T47D (cell line): ENCODE measurements at regions not wholly inside any gene's neighbourhood (a gene's known extent, or its start where the extent isn't known, plus 50 kb on each side); places are given as distances from the start of the nearest gene placed in this dataset.
A peak's percentile ranks its signal among the peaks of the same experiment; 100 is the strongest.

Experiments used
- DNase-seq, 2 experiments: peaks; one replicate each; pipeline versions ENCODE4 v3.0.0 to v3.0.0-alpha.2; 2011 to 2012; ENCODE audit warnings: low read depth in 1 of 2, low spot score in 1 of 2
- JUND ChIP-seq: IDR thresholded peaks from 2 replicates; pipeline ENCODE4 v1.6.1; 2012; ENCODE audit warnings: low read depth
- in situ Hi-C: cut with HindIII; loops from 2 replicates; pipeline ENCODE4 v1.10.0; 2016; ENCODE audit warnings: low sequenced_read_pairs, low pct_unique_long_range_greater_than_20kb

DNA sequence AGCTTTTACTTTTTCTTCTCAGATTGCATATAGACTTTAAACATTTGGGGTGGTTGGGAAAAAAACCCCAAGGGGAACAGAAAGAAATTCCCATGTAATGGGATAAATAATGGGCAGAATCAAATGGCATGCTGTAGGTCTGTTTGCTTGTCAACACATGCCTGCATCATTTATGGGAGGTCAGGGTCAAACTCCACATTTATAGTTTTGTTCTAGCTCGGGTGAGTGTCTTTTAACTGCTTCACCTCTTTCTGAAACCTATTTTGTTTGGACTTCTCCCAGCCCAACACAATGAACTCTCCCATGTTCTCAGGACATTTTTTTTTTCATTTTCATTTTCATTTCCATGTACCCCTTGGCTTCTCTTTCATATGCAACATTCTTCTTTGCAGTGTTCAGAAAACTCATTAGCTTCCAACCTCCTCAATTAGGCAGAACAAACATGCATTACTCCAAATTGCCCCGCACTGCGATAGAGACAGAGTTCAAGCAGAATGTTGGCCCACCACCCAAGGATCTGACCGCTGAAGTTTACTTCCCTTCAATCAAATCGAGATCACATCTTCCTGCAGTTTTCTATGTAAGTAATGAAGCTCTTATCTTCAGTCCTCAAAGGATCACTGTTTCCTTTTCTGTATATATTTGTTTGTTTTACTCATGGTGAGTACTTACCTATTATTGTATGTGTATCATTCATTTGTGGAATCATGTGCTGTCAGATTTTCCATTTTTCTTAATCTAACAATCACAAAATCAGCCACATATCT is 354.6 kb downstream of the ZSWIM6 start:
- in situ Hi-C loops, result no loop called here
- DNase-seq, result no peak
- TF ChIP-seq JUND, result no peak

DNA sequence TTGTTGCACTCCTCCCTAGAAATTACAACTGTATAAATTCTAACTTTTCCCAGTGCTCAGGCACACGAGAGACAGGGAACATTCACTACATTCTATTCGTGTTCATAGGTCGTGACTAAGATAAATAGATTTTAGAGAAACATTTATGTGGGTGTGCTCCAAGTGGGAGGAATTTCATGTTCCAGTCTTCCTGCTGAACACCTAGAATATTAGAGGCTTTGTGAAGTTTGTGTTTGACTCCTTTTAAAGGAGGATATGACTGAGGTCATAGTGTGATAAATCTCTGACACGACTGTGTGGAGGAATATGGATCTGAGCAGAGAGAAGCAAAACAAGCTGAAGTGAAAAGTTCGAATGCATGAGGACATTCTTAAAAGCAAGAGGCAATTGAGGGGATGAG is 355.3 kb downstream of the ZSWIM6 start:
- in situ Hi-C loops, result no loop called here
- no peak for DNase-seq
- no peak for TF ChIP-seq JUND

DNA sequence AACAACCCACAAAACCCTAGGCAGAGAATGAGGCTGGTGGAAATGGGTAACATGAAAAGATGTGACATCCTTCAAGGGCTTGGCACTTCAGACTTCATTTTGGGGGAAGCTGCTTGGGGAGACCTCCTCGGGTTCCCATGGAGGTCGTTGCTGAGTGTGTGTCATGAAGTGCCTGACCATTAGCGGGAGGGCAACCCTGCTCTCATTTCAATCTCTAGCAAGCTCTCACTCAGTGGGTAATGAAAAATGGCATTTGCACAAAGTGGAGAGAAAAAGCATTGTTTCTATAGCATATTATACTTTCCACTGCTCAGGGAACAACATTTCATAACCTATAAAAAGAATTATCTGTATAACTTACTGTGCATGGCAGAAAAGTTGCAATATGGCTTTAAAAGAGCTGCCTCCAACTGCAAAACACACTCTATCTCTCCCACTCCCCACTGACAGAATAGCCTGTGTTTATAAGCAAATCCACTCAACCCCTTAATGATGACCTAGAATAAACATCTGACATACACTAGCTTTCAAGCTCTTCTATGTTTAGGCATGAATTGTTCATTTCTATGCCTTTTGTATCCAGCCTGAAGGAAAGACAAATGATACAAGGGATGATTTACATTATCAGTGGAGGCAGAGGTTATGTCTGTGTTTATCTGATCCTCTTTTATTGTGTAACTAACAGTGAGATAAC is 357.2 kb downstream of the ZSWIM6 start:
- in situ Hi-C loops, result no loop called here
- DNase-seq, result no peak
- no peak for TF ChIP-seq JUND

DNA sequence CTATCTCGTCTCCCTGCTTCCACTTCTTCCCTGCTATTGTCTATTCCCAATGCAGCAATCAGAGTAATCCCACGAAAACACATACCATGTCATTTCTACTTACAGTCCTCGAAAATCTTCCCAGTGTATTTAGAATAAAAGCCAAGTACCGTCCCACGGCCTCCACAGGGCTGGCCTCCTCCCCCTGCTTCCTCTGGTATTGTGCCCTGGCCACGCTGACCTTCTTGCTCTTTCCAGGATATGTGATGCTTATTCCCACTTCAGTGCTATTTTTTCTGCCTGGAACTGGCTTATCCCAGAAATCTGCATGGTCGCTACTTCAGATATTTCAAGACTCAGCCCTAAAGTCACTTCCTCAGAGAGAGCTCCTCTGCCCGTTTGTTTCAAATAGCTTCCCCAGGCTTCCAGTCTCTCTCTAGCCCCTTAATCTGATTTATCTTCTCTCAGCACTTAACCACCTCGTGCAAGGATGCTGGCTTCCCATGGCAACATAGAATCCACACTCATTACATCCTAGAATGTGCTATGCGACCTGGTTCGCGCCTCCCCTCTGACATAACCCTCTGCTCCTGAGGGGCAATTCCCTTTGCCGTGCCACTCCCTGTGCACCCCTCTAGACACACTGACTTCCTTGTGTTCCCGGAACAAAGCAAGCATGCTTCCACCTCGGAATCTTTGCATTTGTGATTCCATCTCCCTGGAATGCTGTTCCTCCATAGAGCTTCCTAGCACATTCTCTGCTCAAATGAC is 365.9 kb downstream of the ZSWIM6 start:
- TF ChIP-seq JUND, result no peak
- in situ Hi-C loops, result no loop called here
- peak in 1 of 2 experiments; percentile 24 for DNase-seq

DNA sequence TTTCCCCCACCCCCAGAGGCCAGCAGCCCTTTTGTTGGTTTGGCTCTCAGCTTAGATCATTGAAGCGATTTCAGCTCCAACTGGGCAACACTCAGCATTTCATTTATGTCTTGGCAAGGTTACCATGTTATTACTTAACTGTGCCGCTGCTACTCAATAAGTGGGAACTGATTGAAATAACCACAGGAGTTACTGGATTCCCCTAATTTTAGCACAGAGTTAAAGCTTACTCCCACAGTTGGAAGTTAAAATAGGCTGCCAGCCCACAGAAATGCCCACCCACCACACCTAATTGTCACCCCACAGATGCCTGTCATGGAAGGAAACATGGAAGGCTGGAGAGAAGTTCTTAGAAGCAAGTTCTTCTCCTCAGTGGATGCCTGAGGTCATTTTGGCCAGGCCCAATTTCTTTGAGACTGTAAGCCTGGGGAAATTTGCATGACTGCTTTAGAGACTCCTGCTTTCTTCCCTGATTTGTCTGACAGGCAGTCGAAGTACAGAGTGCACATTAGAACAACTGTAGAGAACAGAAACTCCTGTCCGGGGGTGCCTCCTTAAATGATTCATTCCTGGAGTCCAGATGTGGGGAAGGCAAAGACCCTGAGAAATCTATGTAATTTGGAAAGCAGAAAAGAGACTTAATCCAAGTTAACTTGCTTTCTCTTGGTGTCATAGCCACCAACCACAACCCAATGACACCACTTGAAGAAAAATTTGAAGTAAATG is 370.0 kb downstream of the ZSWIM6 start:
- no peak for DNase-seq
- in situ Hi-C loops, result no loop called here
- TF ChIP-seq JUND, result no peak

DNA sequence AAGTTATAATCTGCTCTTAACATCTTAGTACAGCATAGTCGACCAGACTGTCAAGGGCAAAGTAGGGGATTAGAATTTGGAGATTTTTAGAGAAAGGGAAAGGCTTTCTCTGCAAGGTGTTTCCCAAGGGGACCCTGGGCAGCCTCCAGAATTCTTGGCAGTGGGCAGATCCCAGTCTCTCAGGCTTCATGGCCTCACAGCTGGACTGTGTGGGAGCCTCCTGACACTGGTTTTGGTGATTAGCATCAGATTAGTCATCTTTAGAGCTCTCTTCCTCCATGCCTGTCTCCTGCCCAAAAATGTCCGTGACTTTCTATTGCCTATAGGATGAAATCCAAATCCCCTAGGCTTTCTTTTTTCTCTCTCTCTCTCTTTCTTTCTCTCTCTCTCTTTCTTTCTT is 370.7 kb downstream of the ZSWIM6 start:
- no peak for TF ChIP-seq JUND
- in situ Hi-C loops, result no loop called here
- no peak for DNase-seq

DNA sequence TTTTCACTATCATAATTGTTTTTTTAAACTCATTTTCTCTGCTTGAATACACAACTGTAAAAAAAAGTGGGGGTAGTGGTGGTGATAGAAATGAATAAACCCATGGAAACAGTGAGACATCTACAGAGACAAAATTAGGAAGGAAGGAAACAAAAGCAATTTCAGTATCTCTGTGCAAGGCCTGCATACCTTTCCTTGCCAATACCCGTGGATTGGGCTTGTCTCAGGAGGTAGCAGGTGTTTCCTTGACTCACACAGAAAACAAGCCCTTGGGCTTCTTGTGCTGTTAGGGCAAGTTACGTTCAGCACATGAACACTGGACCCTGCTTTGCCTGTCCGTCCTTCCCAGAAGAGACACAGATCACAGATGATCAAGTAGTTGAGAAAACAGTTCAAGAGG is 372.2 kb downstream of the ZSWIM6 start:
- no peak for TF ChIP-seq JUND
- in situ Hi-C loops, result no loop called here
- peak in 1 of 2 experiments; percentile 14 for DNase-seq

DNA sequence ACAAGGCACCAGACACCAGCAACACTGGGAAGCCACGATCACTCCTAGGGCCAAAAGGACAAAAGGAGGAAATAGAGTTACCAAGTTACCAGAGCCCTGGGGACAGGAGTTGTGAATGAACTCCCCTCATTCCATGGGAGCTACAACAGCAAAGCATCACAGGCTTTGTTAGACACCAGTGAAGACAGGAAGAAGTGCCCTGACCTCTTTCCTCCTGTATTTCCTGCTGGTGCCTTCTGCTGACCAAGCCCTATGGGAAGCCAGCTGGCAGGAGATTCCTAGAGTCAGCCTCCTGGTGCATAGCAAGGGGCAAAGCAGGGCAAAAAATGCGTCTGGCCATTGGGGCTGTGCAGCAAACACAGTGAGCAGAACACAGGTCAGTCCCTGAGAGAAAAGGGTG is 374.7 kb downstream of the ZSWIM6 start:
- TF ChIP-seq JUND, result no peak
- DNase-seq, result no peak
- in situ Hi-C loops, result no loop called here

DNA sequence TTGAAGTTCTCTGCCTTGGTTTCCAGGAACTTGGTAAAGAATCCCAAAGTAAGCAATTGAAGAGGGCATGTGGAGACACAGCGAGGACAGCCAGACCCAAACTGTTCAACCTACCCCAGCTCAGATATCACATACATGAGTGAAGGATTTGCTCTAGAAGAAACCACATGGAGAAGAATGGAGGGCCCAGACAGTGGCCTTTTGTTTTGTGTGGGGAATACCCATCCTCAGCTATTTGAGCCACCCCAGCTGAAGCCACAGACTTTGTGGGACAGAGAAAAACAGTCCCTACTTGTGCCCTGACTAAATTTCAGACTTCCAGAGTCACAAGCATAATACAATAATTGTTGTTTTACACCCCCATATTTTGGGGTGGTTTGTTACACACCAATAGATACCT is 387.1 kb downstream of the ZSWIM6 start:
- DNase-seq, result no peak
- no peak for TF ChIP-seq JUND
- in situ Hi-C loops, result no loop called here

DNA sequence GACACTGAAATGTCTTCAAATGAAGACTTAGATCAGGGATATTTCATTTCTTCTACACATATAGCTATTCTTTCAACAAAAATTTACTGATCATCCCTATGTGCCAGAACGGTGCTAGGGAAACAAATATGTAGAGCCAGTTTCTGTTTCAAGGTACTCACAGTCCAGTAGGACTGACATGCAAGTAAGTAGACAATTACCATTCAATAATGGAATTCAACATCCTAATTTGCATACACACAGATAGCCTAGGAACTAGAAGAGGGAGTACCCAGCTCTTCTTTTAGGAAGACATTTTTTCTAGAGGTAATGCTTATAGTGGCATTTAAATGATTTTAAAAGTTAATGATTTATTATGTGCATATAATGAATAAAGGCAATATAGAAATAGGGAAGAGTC is 388.8 kb downstream of the ZSWIM6 start:
- in situ Hi-C loops, result no loop called here
- no peak for TF ChIP-seq JUND
- no peak for DNase-seq

DNA sequence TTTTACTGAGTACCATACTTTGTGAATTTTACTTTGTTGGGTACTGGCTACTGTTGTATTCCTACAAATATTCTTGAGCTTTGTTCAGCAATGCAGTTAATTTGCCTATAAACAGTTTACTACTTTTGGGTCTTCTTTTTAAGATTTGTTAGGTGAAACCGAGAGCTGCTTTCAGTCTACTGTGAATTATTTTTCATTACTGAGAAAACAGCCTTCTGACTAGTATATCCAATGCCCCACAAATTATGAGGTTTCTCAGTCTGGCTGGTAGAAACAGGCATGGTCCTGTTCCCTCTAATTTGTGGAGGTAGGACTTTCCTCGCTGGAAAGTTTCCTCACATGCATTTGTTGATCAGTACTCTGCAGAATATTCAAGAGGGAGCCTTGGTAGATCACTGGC is 392.0 kb downstream of the ZSWIM6 start:
- in situ Hi-C loops, result no loop called here
- no peak for DNase-seq
- TF ChIP-seq JUND, result no peak

DNA sequence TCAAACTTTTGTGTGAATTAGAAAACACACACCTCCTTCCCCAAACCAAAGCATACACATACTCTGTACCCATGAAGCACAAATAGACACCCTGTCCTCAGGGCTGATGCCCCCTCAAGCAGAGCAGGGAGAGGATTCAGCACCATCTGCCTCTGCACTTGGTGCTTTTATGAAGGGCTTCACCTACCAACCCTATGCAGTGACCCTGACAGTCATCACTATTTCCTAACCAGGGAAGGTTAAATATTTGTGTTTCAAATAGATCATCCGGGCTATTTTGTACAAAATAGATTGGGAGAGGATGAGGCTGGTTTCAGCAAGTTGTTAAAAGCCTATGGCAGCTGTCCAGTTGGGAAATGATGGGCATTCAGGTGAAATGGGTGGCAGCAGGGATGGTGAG is 396.2 kb downstream of the ZSWIM6 start:
- no peak for DNase-seq
- TF ChIP-seq JUND, result no peak
- in situ Hi-C loops, result no loop called here
